ENCODE measurements at regions not wholly inside any gene's neighbourhood (a gene's known extent, or its start where the extent isn't known, plus 50 kb on each side); places are given as distances from the start of the nearest gene placed in this dataset.

- no peak overlapping the region for H3K4me3 ChIP-seq (ENCODE audit: low read depth, low read length)
- TF ChIP-seq CTCF (conservative IDR thresholded peaks at IDR 0.05; ENCODE audit: low read depth, low read length) = no peak
- DNase-seq (ENCODE audit: low read depth) = no peak
Measured at GRCh38 chr4:24282446-24282845, 301.9 kb downstream of the DHX15 start.

DNA sequence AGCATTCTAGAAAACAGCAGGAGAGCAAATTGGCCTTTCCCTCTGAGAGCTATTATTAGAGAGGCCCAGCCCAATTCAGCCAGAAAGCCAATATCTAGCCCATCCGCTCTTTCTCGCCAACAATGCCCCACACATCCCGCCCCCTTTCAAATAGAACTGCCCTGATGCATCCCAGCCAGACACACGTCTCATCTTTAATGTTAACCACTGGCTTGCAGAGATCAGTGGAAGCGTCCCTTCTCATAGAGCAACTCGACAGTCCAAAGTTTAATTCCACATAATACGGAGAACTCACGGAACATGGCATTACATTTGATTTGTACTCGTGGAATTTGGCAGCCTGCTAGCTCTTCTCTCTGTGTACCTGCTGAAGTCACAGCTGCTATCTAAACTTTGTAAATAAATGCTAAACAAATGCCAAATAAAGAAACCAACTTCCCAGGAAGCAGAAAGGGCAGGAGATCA, 304.4 kb downstream of the DHX15 start:
- DNase-seq (ENCODE audit: low read depth) = no peak
- no peak for TF ChIP-seq CTCF (conservative IDR thresholded peaks at IDR 0.05; ENCODE audit: low read depth, low read length)
- H3K4me3 ChIP-seq (ENCODE audit: low read depth, low read length) = no peak overlapping the region

- H3K4me3 ChIP-seq (ENCODE audit: low read depth, low read length) = no peak overlapping the region
- no peak for TF ChIP-seq CTCF (conservative IDR thresholded peaks at IDR 0.05; ENCODE audit: low read depth, low read length)
- no peak for DNase-seq (ENCODE audit: low read depth)
Measured at GRCh38 chr4:24279469-24279868, 304.9 kb downstream of the DHX15 start.

DNA sequence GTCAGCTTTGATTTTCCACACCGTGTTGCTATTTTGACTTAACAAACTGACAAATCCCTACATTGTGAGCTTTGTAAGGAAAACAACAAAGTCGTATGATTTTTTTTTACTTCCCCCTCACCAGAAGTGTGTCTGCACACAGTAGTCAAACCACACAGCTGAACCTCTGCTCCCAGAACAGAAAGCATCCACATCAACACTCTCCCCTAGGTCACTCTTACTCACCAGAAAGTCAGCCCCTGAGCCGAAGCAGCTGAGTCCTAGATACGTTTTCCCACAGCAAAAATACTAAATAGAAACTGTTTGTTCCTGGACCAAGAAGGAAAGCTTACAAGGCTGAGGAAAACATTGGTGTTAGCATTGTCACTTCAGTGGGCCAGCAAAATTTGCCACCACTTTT, 305.7 kb downstream of the DHX15 start:
- peak; percentile 34 for DNase-seq (ENCODE audit: low read depth)
- no peak for TF ChIP-seq CTCF (conservative IDR thresholded peaks at IDR 0.05; ENCODE audit: low read depth, low read length)
- no peak overlapping the region for H3K4me3 ChIP-seq (ENCODE audit: low read depth, low read length)

- H3K4me3 ChIP-seq (ENCODE audit: low read depth, low read length) = no peak overlapping the region
- TF ChIP-seq CTCF (conservative IDR thresholded peaks at IDR 0.05; ENCODE audit: low read depth, low read length) = no peak
- DNase-seq (ENCODE audit: low read depth) = peak; percentile 6
Measured at GRCh38 chr4:24274381-24274941, 309.9 kb downstream of the DHX15 start.

GRCh38 chr4:24273136-24273535, 311.2 kb downstream of the DHX15 start:
- TF ChIP-seq CTCF (conservative IDR thresholded peaks at IDR 0.05; ENCODE audit: low read depth, low read length) = no peak
- no peak overlapping the region for H3K4me3 ChIP-seq (ENCODE audit: low read depth, low read length)
- DNase-seq (ENCODE audit: low read depth) = no peak

- no peak for TF ChIP-seq CTCF (conservative IDR thresholded peaks at IDR 0.05; ENCODE audit: low read depth, low read length)
- DNase-seq (ENCODE audit: low read depth) = peak; percentile 16
Measured at GRCh38 chr4:24266951-24267722, 317.2 kb downstream of the DHX15 start.

More at GRCh38 chr4:24266951-24267722, 317.2 kb downstream of the DHX15 start:
- H3K4me3 ChIP-seq (ENCODE audit: low read depth, low read length) = no peak overlapping the region

Data from choroid plexus epithelial cell (primary cell).